Panc1 (cell line): ENCODE measurements at regions not wholly inside any gene's neighbourhood (a gene's known extent, or its start where the extent isn't known, plus 50 kb on each side); places are given as distances from the start of the nearest gene placed in this dataset.

Experiments
- ATAC-seq: fragments of 200-7000 bp; cut with Tn5 transposase; 2 replicates; pipeline ENCODE4 v1.9.1; 2020; ENCODE audit warnings: mild to moderate bottlenecking, moderate library complexity
- BruUV-seq: library from RNA; stranded (reverse); fragments of 400-500 nt; replicated peaks from 2 replicates; lab custom pipeline; 2021; lab: Mats Ljungman, UMichigan
- CTCF ChIA-PET: fragments of 300-600 bp; sonication (Branson Sonifier 250); formaldehyde crosslinking; loops from one replicate; lab custom pipeline; 2022; ENCODE audit warnings: antibody characterized with exemption; lab: Charles Lee
- POLR2A ChIA-PET: fragments of 300-600 bp; sonication (Branson Sonifier 250); formaldehyde crosslinking; loops from one replicate; lab custom pipeline; 2022; ENCODE audit warnings: antibody characterized with exemption; lab: Charles Lee
- DNase-seq: peaks from one replicate; pipeline ENCODE4 v3.0.0-alpha.2; 2010; ENCODE audit warnings: low read depth, low spot score
- H3K27ac ChIP-seq: 2 replicates; pipeline ENCODE4 v1.5.1; 2011; ENCODE audit warnings: mild to moderate bottlenecking, low read length, inconsistent platforms
- H3K27me3 ChIP-seq: fragments of 200-500 bp; sonication (Bioruptor generic); 2 replicates; pipeline ENCODE4 v1.6.0; 2014; ENCODE audit warnings: low read length, inconsistent platforms; ENCODE audit not compliant: control insufficient read depth, insufficient read depth
- H3K36me3 ChIP-seq: fragments of 200-500 bp; sonication (Bioruptor generic); 2 replicates; pipeline ENCODE4 v1.5.1; 2014; ENCODE audit warnings: inconsistent platforms, mild to moderate bottlenecking, low read length, moderate library complexity; ENCODE audit not compliant: control insufficient read depth, insufficient read depth
- H3K4me1 ChIP-seq: 2 replicates; pipeline ENCODE4 v1.5.1; 2011; ENCODE audit warnings: inconsistent platforms, mild to moderate bottlenecking, low read length, moderate library complexity; ENCODE audit not compliant: control insufficient read depth, insufficient read depth
- H3K4me3 ChIP-seq, 2 experiments: 2 replicates each; pipeline ENCODE4 v1.5.1; 2011 to 2012; ENCODE audit warnings: low read depth in 2 of 2, low read length in 2 of 2, mild to moderate bottlenecking in 2 of 2, inconsistent platforms in 1 of 2, moderate library complexity in 1 of 2
- H3K9me3 ChIP-seq: fragments of 200-500 bp; sonication (Bioruptor generic); 2 replicates; pipeline ENCODE4 v1.5.1; 2014; ENCODE audit warnings: low read depth, mild to moderate bottlenecking, inconsistent platforms, low read length, moderate library complexity; ENCODE audit not compliant: control insufficient read depth, insufficient read depth
- POLR2AphosphoS5 ChIP-seq: IDR thresholded peaks from 2 replicates; pipeline ENCODE4 v1.6.1; 2012; ENCODE audit warnings: mild to moderate bottlenecking, low read depth, low read length, moderate library complexity
- SIN3A ChIP-seq: IDR thresholded peaks from 2 replicates; pipeline ENCODE4 v1.6.1; 2012; ENCODE audit warnings: low read depth, mild to moderate bottlenecking, low read length, moderate library complexity, borderline replicate concordance; ENCODE audit not compliant: insufficient read depth
- TCF7L2 ChIP-seq: IDR thresholded peaks from 2 replicates; pipeline ENCODE4 v1.6.1; 2011; ENCODE audit warnings: mild to moderate bottlenecking, low read depth, low read length, inconsistent platforms
- in situ Hi-C: cut with HindIII; loops from 2 replicates; pipeline ENCODE4 v1.10.0; 2016; ENCODE audit warnings: low sequenced_read_pairs, low pct_unique_long_range_greater_than_20kb
- intact Hi-C: fragments of 100-400 bp; cut with micrococcal nuclease; formaldehyde crosslinking; loops from one replicate; pipeline ENCODE4 v1.10.0; 2022; ENCODE audit not compliant: unreplicated experiment
- TF ChIP-seq, protein P1 (sequence below), 2 experiments: IDR thresholded peaks; 2 replicates each; pipeline ENCODE4 v1.6.1; 2011 to 2012; ENCODE audit warnings: low read depth in 2 of 2, control low read depth in 1 of 2, low read length in 1 of 2, mild to moderate bottlenecking in 1 of 2, moderate library complexity in 1 of 2; ENCODE audit not compliant: insufficient read depth in 1 of 2
- TF ChIP-seq, protein P2 (sequence below): fragments of 450-650 bp; IDR thresholded peaks from 2 replicates; pipeline ENCODE4 v1.5.1; 2017; ENCODE audit warnings: mild to moderate bottlenecking

DNA sequence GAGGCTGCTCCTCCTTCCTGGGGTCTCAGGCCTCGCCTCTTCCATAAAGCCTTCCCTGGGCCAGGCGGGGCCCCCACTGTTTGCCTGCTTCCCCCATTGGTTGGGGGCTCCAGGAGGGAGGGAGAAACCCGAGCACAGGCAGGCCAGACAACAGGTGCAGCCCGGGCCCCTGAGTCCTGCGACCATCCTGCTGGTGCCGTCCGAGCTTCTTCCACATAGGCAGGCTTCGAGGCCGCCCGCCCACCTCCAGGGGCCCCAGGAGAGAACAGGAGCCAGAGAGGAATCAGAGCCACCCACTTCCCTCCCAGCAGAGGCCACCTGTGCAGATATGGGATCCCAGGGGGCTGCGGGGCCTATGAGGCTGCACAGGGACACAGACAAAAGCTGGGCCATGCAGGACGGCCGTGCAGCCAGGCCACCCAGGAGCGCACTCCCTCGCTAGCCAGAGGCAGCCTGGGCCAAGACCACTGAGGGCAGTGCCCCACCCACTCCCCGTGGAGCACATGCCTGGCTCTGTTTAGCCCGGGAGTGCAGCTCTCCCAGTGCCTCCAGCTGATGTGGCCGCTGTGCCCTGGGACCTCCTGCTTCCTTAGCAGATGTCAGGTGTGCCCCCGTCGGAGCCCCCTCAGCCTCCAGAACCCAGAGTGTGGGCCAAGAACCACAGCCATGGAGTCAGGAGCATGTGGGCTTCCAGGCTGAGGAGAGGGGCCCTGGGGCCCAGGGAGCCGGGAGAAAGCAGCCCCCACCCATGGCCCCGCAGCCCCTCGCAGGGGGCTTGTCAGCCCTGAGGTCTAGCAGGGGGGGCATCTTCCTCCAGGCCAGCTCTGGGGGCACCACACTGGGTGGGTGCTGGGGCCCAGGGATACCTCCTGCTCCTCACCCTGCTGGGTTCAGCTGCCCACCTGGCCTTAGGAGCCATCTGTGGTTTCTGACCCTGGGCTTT lies 59.9 kb upstream of the INPP5A start:
- DNase-seq (no peak), ATAC-seq (peak; percentile 38; the same call in 1 of the 2 replicates)
- Histone ChIP-seq H3K4me3 (no peak overlapping the region), H3K27me3 (no peaks in the 10 kb centered on the region), H3K9me3 (no peaks in the 10 kb centered on the region), H3K36me3 (no peaks in the 10 kb centered on the region), H3K4me1 (no peaks in the 10 kb centered on the region; the same call in 1 of the 2 replicates), H3K27ac (no peak overlapping the region)
- POLR2A ChIA-PET = no interaction called here
- CTCF ChIA-PET = no interaction called here
- in situ Hi-C loops (no loop called here), intact Hi-C loops (no loop called here)
- BruUV-seq = no TSS peak
- TF ChIP-seq TCF7L2 (no peak), POLR2AphosphoS5 (no peak), SIN3A (no peak)
- TF ChIP-seq, protein P1, sequence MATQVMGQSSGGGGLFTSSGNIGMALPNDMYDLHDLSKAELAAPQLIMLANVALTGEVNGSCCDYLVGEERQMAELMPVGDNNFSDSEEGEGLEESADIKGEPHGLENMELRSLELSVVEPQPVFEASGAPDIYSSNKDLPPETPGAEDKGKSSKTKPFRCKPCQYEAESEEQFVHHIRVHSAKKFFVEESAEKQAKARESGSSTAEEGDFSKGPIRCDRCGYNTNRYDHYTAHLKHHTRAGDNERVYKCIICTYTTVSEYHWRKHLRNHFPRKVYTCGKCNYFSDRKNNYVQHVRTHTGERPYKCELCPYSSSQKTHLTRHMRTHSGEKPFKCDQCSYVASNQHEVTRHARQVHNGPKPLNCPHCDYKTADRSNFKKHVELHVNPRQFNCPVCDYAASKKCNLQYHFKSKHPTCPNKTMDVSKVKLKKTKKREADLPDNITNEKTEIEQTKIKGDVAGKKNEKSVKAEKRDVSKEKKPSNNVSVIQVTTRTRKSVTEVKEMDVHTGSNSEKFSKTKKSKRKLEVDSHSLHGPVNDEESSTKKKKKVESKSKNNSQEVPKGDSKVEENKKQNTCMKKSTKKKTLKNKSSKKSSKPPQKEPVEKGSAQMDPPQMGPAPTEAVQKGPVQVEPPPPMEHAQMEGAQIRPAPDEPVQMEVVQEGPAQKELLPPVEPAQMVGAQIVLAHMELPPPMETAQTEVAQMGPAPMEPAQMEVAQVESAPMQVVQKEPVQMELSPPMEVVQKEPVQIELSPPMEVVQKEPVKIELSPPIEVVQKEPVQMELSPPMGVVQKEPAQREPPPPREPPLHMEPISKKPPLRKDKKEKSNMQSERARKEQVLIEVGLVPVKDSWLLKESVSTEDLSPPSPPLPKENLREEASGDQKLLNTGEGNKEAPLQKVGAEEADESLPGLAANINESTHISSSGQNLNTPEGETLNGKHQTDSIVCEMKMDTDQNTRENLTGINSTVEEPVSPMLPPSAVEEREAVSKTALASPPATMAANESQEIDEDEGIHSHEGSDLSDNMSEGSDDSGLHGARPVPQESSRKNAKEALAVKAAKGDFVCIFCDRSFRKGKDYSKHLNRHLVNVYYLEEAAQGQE (IDR thresholded peaks at IDR 0.05; ENCODE audit: insufficient read depth in 1 of 2, low read depth in 2 of 2, low read length in 1 of 2) = no peak
- TF ChIP-seq, protein P2, sequence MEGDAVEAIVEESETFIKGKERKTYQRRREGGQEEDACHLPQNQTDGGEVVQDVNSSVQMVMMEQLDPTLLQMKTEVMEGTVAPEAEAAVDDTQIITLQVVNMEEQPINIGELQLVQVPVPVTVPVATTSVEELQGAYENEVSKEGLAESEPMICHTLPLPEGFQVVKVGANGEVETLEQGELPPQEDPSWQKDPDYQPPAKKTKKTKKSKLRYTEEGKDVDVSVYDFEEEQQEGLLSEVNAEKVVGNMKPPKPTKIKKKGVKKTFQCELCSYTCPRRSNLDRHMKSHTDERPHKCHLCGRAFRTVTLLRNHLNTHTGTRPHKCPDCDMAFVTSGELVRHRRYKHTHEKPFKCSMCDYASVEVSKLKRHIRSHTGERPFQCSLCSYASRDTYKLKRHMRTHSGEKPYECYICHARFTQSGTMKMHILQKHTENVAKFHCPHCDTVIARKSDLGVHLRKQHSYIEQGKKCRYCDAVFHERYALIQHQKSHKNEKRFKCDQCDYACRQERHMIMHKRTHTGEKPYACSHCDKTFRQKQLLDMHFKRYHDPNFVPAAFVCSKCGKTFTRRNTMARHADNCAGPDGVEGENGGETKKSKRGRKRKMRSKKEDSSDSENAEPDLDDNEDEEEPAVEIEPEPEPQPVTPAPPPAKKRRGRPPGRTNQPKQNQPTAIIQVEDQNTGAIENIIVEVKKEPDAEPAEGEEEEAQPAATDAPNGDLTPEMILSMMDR = no peak

DNA sequence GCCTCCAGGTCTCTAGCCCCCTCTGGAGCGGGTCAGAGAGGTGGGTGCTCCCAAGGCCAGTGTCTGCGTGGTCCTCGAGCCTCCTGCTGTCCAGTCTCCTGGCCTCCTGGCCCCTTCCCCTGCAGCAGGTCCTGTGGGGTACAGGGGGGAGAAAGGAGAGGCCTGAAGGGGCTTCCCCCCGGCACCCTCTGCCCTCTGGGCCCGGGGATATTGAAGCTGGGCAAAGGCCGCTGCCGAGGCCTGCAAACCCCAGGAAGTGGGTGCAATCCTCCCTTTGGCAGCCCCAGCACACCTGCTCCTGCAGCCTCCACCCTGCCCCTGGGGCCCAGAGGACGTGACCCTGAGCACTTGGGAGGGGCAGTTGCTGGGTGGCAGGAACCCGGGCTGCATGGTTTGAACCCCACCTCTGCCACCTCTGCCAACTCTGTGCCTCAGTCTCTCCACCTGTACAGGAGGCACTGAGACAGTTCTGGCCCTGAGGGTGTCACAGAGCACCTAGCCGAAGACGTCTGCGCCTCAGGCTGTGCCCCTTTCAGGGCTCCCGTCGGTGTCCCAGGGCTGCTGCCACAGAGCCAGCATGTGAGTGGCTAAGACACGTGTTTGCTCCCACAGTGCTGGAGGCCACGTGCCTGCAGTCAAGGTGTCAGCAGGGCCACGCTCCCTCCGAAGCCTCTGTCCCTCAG lies 59.1 kb upstream of the INPP5A start:
- Histone ChIP-seq H3K4me1 (no peaks in the 10 kb centered on the region; the same call in 1 of the 2 replicates), H3K4me3 (no peak overlapping the region), H3K27ac (no peak overlapping the region), H3K27me3 (no peaks in the 10 kb centered on the region), H3K9me3 (no peaks in the 10 kb centered on the region), H3K36me3 (no peaks in the 10 kb centered on the region)
- POLR2A ChIA-PET = no interaction called here
- CTCF ChIA-PET = no interaction called here
- TF ChIP-seq, protein P1 (IDR thresholded peaks at IDR 0.05; ENCODE audit: insufficient read depth in 1 of 2, low read depth in 2 of 2, low read length in 1 of 2) = no peak
- TF ChIP-seq SIN3A (no peak), POLR2AphosphoS5 (no peak), TCF7L2 (no peak)
- TF ChIP-seq, protein P2 = no peak
- BruUV-seq = no TSS peak
- intact Hi-C loops = no loop called here
- DNase-seq (no peak), ATAC-seq (no peak)
- in situ Hi-C loops = no loop called here
